GM18870 (cell line): ENCODE measurements at regions not wholly inside any gene's neighbourhood (a gene's known extent, or its start where the extent isn't known, plus 50 kb on each side); places are given as distances from the start of the nearest gene placed in this dataset.

ENCODE experiments used
- ATAC-seq: cut with Tn5 transposase; IDR thresholded peaks from one replicate; pipeline ENCODE4 v1.9.1; 2021; ENCODE audit warnings: moderate library complexity; ENCODE audit not compliant: unreplicated experiment

GRCh38 chr11:110947096-110947495, 234.9 kb upstream of the ARHGAP20 start:
- ATAC-seq: no peak

DNA sequence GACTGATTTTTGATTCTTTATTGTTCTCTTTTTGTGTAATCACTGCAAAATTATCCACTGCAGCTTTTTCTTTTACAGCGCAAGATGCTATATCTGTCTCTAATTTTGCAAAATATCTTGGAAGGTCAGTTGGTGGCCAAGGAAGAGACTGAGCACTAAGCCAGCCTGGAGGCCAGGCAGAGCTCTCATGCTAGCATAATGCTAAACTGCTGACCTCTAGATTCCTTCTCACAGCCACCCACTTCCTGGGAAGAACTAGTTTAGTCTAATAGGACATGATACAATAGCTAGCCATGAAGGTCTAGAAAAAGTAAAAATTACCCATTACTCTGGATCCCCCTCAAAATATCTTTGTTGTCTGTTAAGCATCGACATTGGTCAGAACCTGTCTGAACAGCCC, 227.2 kb upstream of the ARHGAP20 start:
- no peak for ATAC-seq

DNA sequence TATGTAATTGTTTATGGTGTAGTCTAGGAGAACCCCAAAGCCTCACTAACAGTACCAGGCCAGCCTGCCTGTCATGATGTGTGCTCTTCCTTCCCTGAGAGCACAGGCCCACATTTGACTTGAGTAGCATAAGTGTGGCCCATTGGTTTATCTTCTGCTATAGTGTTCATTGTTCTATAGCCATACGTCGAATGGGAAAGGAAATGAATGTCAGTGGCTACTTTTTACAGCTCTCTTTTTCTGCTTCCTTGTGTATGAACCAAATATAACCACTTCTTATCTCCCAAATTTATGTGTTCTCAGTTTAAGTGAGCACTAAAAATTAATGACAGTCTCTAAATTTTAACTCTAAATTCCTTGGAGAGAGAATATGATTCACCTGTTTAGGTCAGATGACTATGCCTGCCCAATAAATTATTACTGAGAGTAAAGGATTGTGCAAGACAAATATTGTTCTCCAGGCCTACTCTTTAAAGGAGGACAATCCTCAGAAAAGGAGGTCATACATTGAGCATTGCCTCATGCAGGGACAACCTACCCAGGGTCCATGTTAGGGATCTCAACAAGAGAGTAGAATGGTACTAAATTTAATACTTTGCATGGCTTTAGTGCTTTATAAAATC, 222.9 kb upstream of the ARHGAP20 start:
- ATAC-seq: no peak

- no peak for ATAC-seq
Measured at GRCh38 chr11:110929129-110929528, 216.9 kb upstream of the ARHGAP20 start.

DNA sequence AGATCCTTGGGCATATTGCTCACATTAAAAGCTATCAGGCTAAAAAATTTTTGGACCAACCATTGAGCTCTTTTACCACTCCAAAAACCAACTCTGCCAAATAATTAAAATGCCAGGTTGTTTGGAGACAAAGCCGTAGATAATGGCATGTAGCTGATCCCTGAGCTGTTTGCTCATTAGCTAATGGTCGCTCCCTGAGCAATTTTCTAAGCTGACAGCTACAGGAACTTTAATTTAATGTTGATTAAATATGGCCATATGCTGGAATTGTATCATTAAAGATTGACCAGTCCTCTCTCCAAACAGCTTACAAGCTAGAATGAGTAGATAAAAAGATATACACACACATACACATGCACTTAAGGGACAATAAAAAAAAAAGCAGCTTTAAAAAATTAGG, 216.2 kb upstream of the ARHGAP20 start:
- ATAC-seq: no peak

DNA sequence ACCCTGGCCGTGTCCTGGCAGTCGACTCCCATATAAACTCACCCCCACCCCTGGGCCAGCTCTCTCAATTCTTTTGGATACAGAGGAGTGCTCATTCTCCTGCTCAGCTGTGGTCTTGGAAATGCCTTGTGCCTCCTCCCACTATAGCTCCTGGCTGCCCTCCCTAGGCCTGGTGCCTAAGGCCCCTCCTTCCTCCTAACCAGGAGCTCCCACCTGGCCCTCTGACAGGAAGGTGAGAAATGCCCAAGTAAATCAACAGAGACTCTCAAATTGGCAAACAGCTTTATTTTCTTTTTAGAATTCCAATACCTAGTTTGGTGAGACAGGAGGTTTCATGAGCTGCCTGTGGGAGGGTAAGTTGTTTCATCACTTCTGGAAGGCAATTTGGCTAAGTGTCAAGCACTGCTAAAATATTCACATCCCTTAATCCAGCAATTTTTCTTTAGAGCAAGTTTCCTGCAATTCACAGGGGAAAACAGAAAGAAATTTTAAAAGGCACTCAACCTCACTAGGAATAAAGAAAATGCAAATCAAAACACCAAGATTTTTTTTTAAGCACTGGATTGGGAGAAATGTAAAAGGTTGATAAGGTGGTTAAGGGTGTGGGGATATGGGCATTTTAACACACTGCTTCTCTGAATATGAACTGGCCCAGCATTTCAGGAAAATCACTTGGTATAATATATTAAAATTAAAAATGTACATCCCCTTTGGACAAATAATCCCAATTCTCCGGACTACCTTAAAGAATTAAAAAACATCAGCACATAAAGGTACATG, 209.7 kb upstream of the ARHGAP20 start:
- no peak for ATAC-seq

- peak; percentile 77 for ATAC-seq
Measured at GRCh38 chr11:110919241-110919922, 207.1 kb upstream of the ARHGAP20 start.

- ATAC-seq: no peak
Measured at GRCh38 chr11:110918351-110918750, 206.1 kb upstream of the ARHGAP20 start.

- no peak for ATAC-seq
Measured at GRCh38 chr11:110912437-110912836, 200.2 kb upstream of the ARHGAP20 start.

DNA sequence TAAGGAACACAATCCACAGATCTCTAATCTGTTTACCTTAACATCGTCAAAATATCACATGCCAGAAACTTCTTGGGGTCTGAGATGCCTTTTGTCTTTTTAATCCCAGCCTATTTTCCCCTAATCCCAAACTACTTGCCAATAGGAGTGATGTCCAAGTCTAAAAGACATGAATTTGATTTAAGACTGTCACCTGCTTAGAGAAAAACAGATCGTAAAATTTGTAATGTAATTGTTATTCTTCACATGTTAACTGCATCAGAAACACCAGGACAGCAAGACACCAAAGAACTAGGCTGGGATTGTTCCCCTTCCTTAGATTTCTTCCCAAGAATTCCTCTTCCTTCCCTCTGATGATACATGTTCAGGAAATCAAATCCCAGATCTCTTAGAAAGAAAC, 198.1 kb upstream of the ARHGAP20 start:
- ATAC-seq: no peak

- no peak for ATAC-seq
Measured at GRCh38 chr11:110909336-110909735, 197.1 kb upstream of the ARHGAP20 start.

DNA sequence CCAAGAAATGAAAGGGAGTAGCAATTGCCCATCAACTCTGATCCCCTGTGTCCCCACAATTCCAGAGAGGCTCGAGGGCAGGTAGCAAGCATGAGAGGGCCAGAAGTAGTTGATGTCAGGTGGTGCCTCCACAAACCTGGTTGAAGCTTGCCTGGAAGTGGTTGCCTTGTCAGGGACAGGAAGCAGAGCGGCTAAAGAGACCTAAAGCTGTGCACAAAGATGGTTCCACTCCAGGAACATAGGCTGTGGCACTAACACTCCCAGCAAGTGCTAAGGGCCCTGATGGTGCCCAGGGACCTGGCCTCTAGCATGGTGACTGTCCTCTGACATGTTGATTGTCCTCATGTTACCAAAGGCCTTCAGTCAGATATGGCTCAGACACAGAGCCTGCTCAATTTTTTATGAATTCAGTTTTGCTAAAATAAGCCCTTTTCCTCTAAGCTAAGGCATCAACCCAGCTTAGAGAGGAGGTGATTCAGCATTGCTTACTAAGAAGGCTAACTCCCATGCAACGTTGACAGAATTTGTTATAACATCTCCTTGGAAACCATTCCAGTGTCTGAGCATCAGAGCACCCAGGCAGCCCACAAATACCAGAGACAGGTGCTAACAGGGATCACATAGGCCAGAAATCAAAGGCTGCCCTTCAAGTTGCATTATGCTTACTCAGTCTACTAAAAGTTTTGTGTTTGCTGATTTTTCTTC, 196.3 kb upstream of the ARHGAP20 start:
- ATAC-seq: no peak

GRCh38 chr11:110907629-110908028, 195.4 kb upstream of the ARHGAP20 start:
- ATAC-seq: peak; percentile 78

DNA sequence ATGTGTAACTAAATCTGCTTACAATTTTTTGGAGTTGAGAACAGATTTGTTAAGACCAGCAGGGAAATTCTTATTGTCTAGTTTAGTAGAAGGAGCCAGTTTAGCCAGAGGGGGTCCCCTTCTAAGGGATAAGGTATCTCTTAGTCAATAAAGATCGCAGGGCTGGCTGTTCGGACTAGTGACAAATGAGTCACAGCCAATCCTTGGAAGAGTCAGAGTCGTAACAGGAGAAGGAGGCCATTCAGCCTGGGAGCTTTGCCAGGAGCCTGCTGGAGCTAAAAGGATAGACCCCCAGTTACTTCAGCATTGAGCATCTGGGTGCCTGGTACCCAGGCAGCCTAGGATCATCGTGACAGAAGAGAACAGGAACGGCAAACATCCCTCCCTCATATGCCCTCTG, 191.6 kb upstream of the ARHGAP20 start:
- ATAC-seq: no peak

- no peak for ATAC-seq
Measured at GRCh38 chr11:110903378-110903777, 191.1 kb upstream of the ARHGAP20 start.

GRCh38 chr11:110901441-110901840, 189.2 kb upstream of the ARHGAP20 start:
- no peak for ATAC-seq

DNA sequence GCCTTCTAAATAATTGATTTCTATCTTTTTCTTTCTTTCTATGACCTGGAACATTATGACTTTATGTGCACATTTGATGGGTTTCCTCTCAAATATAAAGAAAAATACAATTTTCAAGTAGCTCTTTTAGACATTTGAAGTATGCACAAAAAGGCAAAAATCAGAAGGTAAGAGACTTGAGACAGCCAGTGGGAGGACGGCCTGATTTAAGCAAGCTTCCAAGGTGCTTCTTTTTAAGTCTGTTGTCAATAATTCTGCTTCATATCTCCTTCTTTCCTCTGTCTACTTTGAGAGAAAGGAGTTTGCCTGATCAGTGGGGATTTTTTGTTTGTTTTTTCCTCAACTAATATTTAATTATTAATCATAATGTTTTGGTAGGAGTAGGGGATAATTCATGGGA, 188.2 kb upstream of the ARHGAP20 start:
- ATAC-seq: no peak

DNA sequence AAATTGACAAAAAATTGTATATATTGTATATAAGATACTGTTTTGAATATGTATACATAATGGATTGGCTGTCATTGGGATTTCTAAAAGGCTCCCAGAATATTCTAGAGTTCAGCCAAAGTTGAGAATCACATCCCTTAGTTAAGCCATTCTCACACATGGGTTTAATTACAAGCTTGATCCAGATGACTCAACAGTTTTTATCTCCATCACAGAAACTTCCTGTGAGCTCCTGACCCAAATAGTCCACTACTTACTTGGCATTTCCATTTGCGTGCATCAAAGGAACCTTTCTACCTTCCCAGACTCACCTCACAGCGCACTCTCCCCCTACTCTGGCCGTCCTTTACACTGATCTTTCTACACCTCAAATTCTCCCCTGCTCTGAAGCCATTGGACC, 184.8 kb upstream of the ARHGAP20 start:
- no peak for ATAC-seq

- no peak for ATAC-seq
Measured at GRCh38 chr11:110896358-110896757, 184.1 kb upstream of the ARHGAP20 start.

GRCh38 chr11:110894224-110894623, 182.0 kb upstream of the ARHGAP20 start:
- no peak for ATAC-seq

GRCh38 chr11:110892741-110893285, 180.6 kb upstream of the ARHGAP20 start:
- no peak for ATAC-seq
